ENCODE measurements at regions not wholly inside any gene's neighbourhood (a gene's known extent, or its start where the extent isn't known, plus 50 kb on each side); places are given as distances from the start of the nearest gene placed in this dataset.
A peak's percentile ranks its signal among the peaks of the same experiment; 100 is the strongest.

DNA sequence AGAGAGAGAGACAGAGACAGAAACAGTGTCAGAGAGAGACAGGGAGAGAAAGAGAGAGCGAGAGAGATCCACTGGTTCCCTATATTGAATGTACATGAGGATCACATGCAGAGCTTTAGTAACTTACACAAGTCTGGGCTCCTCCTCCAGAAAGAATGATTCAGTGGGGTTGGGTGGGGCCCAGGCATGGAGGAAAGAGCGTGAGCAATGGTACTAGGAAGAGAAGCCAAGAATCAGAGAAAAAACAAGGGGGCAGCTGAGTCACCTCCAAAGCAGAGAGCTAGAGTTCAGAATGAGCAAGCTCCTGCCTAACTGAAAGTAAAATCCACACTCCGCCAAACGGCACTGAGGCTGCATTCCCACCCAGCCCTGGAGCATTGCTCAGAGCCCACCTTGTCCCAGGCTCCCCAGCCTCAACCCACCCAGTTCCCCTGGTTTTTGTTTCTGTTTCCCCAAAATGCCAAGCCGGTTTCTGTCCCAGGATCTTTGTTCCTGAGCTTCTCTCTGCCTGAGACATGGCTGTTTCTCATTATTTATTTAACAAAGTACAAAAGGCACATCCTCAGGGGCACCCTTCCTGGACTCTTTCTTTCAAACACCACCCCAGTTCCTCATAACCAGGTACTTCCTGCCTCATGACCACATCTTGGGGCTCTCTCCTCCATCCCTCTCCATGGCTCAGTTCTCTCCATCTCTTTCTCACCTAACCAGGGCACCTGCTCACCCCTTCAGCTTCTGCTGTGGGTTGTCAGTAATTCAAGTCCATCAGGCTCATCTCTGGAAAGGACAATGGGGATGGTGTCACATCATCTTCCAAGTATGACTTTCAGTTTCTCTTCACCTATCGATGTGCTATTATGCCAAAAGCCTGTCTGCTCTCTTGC lies 670.3 kb upstream of the TBX3 start:
- 41% methylated on average over 6 of the region's 6 CpGs for WGBS
- DNase-seq (ENCODE audit: low spot score) = no peak
- peaks cover 0 to 5% (median 2%) of the 10 kb centered on the region in 4 donors for H3K4me1 ChIP-seq (ENCODE audit: control insufficient read depth in 4 of 4, insufficient read depth in 4 of 4, low read length in 3 of 4)
- TF ChIP-seq, protein P1, sequence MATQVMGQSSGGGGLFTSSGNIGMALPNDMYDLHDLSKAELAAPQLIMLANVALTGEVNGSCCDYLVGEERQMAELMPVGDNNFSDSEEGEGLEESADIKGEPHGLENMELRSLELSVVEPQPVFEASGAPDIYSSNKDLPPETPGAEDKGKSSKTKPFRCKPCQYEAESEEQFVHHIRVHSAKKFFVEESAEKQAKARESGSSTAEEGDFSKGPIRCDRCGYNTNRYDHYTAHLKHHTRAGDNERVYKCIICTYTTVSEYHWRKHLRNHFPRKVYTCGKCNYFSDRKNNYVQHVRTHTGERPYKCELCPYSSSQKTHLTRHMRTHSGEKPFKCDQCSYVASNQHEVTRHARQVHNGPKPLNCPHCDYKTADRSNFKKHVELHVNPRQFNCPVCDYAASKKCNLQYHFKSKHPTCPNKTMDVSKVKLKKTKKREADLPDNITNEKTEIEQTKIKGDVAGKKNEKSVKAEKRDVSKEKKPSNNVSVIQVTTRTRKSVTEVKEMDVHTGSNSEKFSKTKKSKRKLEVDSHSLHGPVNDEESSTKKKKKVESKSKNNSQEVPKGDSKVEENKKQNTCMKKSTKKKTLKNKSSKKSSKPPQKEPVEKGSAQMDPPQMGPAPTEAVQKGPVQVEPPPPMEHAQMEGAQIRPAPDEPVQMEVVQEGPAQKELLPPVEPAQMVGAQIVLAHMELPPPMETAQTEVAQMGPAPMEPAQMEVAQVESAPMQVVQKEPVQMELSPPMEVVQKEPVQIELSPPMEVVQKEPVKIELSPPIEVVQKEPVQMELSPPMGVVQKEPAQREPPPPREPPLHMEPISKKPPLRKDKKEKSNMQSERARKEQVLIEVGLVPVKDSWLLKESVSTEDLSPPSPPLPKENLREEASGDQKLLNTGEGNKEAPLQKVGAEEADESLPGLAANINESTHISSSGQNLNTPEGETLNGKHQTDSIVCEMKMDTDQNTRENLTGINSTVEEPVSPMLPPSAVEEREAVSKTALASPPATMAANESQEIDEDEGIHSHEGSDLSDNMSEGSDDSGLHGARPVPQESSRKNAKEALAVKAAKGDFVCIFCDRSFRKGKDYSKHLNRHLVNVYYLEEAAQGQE (IDR thresholded peaks at IDR 0.05) = no peak
- TF ChIP-seq ATF3 (IDR thresholded peaks at IDR 0.05) = no peak
- TF ChIP-seq HNF4A (conservative IDR thresholded peaks at IDR 0.05) = peak; percentile 15 to 21
- no peak for TF ChIP-seq SP1 (IDR thresholded peaks at IDR 0.05)
- peak in 1 of 2 donors; percentile 41 for TF ChIP-seq JUND (IDR thresholded peaks at IDR 0.05)
- TF ChIP-seq FOXA1 (IDR thresholded peaks at IDR 0.05) = no peak
- TF ChIP-seq HNF4G (IDR thresholded peaks at IDR 0.05) = no peak
- no peak for TF ChIP-seq NR2F2 (IDR thresholded peaks at IDR 0.05)
- no peak for TF ChIP-seq TAF1 (conservative IDR thresholded peaks at IDR 0.05)
- no peak for TF ChIP-seq CTCF (IDR thresholded peaks at IDR 0.05; ENCODE audit: low read depth, low read length, missing input control)
- no peaks in the 10 kb centered on the region for H3K27me3 ChIP-seq (ENCODE audit: control insufficient read depth in 4 of 4, insufficient read depth in 4 of 4, low read length in 3 of 4)
- H3K9me3 ChIP-seq (ENCODE audit: control insufficient read depth in 4 of 4, low read length in 3 of 4) = no peaks in the 10 kb centered on the region
- no peaks in the 10 kb centered on the region for H3K36me3 ChIP-seq (ENCODE audit: control insufficient read depth in 4 of 4, insufficient read depth in 3 of 4, low read depth in 1 of 4, low read length in 3 of 4)
- H3K9ac ChIP-seq (ENCODE audit: low read depth in 1 of 2, low read length in 2 of 2) = peak overlapping the region in 1 of 2 donors; percentile 30
- H3K4me3 ChIP-seq (ENCODE audit: low read depth in 1 of 3, low read length in 3 of 3) = peak overlapping the region; percentile 42 to 60 (median 54)
- no peak overlapping the region for H3K27ac ChIP-seq (ENCODE audit: low read depth in 1 of 2, low read length in 2 of 2)

DNA sequence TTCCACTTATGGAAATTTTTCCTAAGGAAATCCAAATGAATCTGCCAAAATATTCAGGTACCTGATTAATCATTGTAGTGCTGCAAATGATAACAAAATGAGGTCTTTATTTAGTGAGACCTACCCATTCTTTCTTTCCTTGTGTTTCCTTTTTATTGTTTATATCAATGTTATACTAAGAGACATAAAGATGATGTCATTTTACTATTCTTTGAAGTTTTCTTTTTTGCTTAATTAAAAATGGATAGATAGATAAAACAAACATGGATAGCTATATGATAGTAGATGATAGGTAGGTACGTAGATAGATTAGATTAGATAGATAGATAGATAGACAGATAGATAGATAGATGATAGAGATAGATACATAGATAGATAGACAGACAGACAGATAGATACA lies 669.5 kb upstream of the TBX3 start:
- no peaks in the 10 kb centered on the region for H3K27me3 ChIP-seq (ENCODE audit: control insufficient read depth in 4 of 4, insufficient read depth in 4 of 4, low read length in 3 of 4)
- no peak for DNase-seq (ENCODE audit: low spot score)
- no peaks in the 10 kb centered on the region for H3K9me3 ChIP-seq (ENCODE audit: control insufficient read depth in 4 of 4, low read length in 3 of 4)
- H3K4me3 ChIP-seq (ENCODE audit: low read depth in 1 of 3, low read length in 3 of 3) = no peak overlapping the region
- H3K36me3 ChIP-seq (ENCODE audit: control insufficient read depth in 4 of 4, insufficient read depth in 3 of 4, low read depth in 1 of 4, low read length in 3 of 4) = no peaks in the 10 kb centered on the region
- H3K27ac ChIP-seq (ENCODE audit: low read depth in 1 of 2, low read length in 2 of 2) = no peak overlapping the region
- TF ChIP-seq HNF4G (IDR thresholded peaks at IDR 0.05) = no peak
- no peak for TF ChIP-seq RXRA (IDR thresholded peaks at IDR 0.05)
- no peak for TF ChIP-seq YY1 (IDR thresholded peaks at IDR 0.05)
- TF ChIP-seq FOXA2 (IDR thresholded peaks at IDR 0.05) = no peak
- no peak for TF ChIP-seq JUND (IDR thresholded peaks at IDR 0.05)
- TF ChIP-seq NR2F2 (IDR thresholded peaks at IDR 0.05) = no peak
- no peak for TF ChIP-seq RAD21 (IDR thresholded peaks at IDR 0.05)
- TF ChIP-seq EGR1 (IDR thresholded peaks at IDR 0.05; ENCODE audit: low read depth in 2 of 2) = no peak
- TF ChIP-seq TAF1 (conservative IDR thresholded peaks at IDR 0.05) = no peak
- TF ChIP-seq GABPA (IDR thresholded peaks at IDR 0.05 in 1 of 2, conservative IDR thresholded peaks at IDR 0.05 in 1 of 2) = no peak
- no peak for TF ChIP-seq FOXA1 (IDR thresholded peaks at IDR 0.05)
- no peak for TF ChIP-seq HNF4A (conservative IDR thresholded peaks at IDR 0.05)
- peaks cover 0 to 5% (median 2%) of the 10 kb centered on the region in 4 donors for H3K4me1 ChIP-seq (ENCODE audit: control insufficient read depth in 4 of 4, insufficient read depth in 4 of 4, low read length in 3 of 4)
- 95% methylated on average over 1 of the region's 1 CpG for WGBS
- H3K9ac ChIP-seq (ENCODE audit: low read depth in 1 of 2, low read length in 2 of 2) = no peak overlapping the region

All from liver (tissue), 8 donors.